CD4-positive, alpha-beta T cell (primary cell): ENCODE measurements at regions not wholly inside any gene's neighbourhood (a gene's known extent, or its start where the extent isn't known, plus 50 kb on each side); places are given as distances from the start of the nearest gene placed in this dataset.

ENCODE experiments used
- ATAC-seq: fragments of 200-7000 bp; cut with Tn5 transposase; one replicate; pipeline ENCODE4 v1.10.0; 2022; ENCODE audit warnings: mild to moderate bottlenecking; ENCODE audit not compliant: poor library complexity
- CTCF ChIA-PET: fragments of 350-600 bp; sonication (Branson Sonifier 250); formaldehyde crosslinking; loops from one replicate; lab custom pipeline; 2021; ENCODE audit warnings: antibody characterized with exemption, inconsistent platforms; lab: Charles Lee
- POLR2A ChIA-PET: fragments of 350-600 bp; sonication (Branson Sonifier 250); formaldehyde crosslinking; loops from one replicate; lab custom pipeline; 2021; ENCODE audit warnings: antibody characterized with exemption, inconsistent platforms; lab: Charles Lee
- DNase-seq, 14 experiments: peaks; one replicate each; pipeline ENCODE4 v3.0.0-alpha.2; 2013 to 2020; ENCODE audit warnings: mixed read lengths in 2 of 14
- H3K27ac ChIP-seq, 2 donors: one replicate each; pipeline versions ENCODE4 v1.5.1 to v1.7.0; 2013; ENCODE audit warnings: low read length in 2 of 2, low read depth in 1 of 2, mild to moderate bottlenecking in 1 of 2
- H3K27me3 ChIP-seq, 2 experiments: 1 replicate in 1 of 2; 2 replicates in 1 of 2; pipeline versions ENCODE4 v1.6.1 to v1.7.0; 2013; ENCODE audit warnings: low read length in 2 of 2, control low read depth in 1 of 2, mild to moderate bottlenecking in 1 of 2, moderate library complexity in 1 of 2; ENCODE audit not compliant: insufficient read depth in 2 of 2, control insufficient read depth in 1 of 2
- H3K36me3 ChIP-seq: one replicate; pipeline ENCODE4 v1.6.1; 2013; ENCODE audit warnings: low read length, control low read depth; ENCODE audit not compliant: insufficient read depth
- H3K4me1 ChIP-seq: one replicate; pipeline ENCODE4 v1.6.1; 2013; ENCODE audit warnings: low read length, control low read depth; ENCODE audit not compliant: insufficient read depth
- H3K4me3 ChIP-seq: one replicate; pipeline ENCODE4 v1.5.1; 2013; ENCODE audit warnings: mild to moderate bottlenecking, low read length, moderate library complexity
- H3K9me3 ChIP-seq, 2 experiments: 1 replicate in 1 of 2; 2 replicates in 1 of 2; pipeline versions ENCODE4 v1.6.1 to v1.7.0; 2013; ENCODE audit warnings: low read length in 2 of 2, mild to moderate bottlenecking in 2 of 2, control low read depth in 1 of 2, moderate library complexity in 1 of 2; ENCODE audit not compliant: control insufficient read depth in 1 of 2, insufficient read depth in 1 of 2
- H3K27ac Mint-ChIP-seq: one replicate; pipeline ENCODE4 v1.8.0; 2020; ENCODE audit warnings: mixed read lengths
- H3K27me3 Mint-ChIP-seq: one replicate; pipeline ENCODE4 v1.8.0; 2021; ENCODE audit warnings: mixed read lengths
- H3K36me3 Mint-ChIP-seq: one replicate; pipeline ENCODE4 v1.8.0; 2021; ENCODE audit warnings: low read depth, mixed read lengths
- H3K4me1 Mint-ChIP-seq: one replicate; pipeline ENCODE4 v1.8.0; 2021; ENCODE audit warnings: low read depth, mixed read lengths
- H3K4me3 Mint-ChIP-seq: one replicate; pipeline ENCODE4 v1.8.0; 2020; ENCODE audit warnings: mild to moderate bottlenecking, mixed read lengths
- H3K9me3 Mint-ChIP-seq: one replicate; pipeline ENCODE4 v1.8.0; 2020; ENCODE audit warnings: mixed read lengths
- CTCF ChIP-seq: fragments of 200-600 bp; IDR thresholded peaks from one replicate; pipeline ENCODE4 v1.8.0; 2022; ENCODE audit warnings: antibody characterized with exemption, mild to moderate bottlenecking
- intact Hi-C, 2 experiments: fragments of 100-400 bp; cut with DNase I in 1 of 2; cut with micrococcal nuclease in 1 of 2; formaldehyde crosslinking; loops; one replicate each; pipeline versions ENCODE4 v1.15.1 to v1.9.0; 2023 to 2025; cut with DNase I, micrococcal nuclease

GRCh38 chr5:96509721-96510350 lies 76.8 kb upstream of the PCSK1 start:
- Mint-ChIP-seq H3K4me1 (no peaks in the 10 kb centered on the region), H3K4me3 (no peak overlapping the region), H3K9me3 (no peaks in the 10 kb centered on the region), H3K27me3 (peaks cover 4% of the 10 kb centered on the region), H3K27ac (no peak overlapping the region), H3K36me3 (no peaks in the 10 kb centered on the region)
- ChIA-PET POLR2A (no interaction called here), CTCF (no interaction called here)
- no peak overlapping the region for H3K27ac ChIP-seq
- no peak for TF ChIP-seq CTCF
- intact Hi-C loops, result loop anchor here in 1 of 2 experiments (10.0 kb wide), 1 partner anchor 65 kb away; no protein-coding TSS in a partner anchor
- H3K4me1 ChIP-seq, result no peaks in the 10 kb centered on the region
- H3K36me3 ChIP-seq, result no peaks in the 10 kb centered on the region
- no peaks in the 10 kb centered on the region for H3K27me3 ChIP-seq
- DNase-seq (no peak), ATAC-seq (no peak)
- H3K9me3 ChIP-seq, result no peaks in the 10 kb centered on the region
- H3K4me3 ChIP-seq, result no peak overlapping the region

GRCh38 chr5:96516631-96517071 lies 83.6 kb upstream of the PCSK1 start:
- H3K4me1 Mint-ChIP-seq, result no peaks in the 10 kb centered on the region
- Histone ChIP-seq H3K27me3 (no peaks in the 10 kb centered on the region), H3K36me3 (no peaks in the 10 kb centered on the region), H3K4me1 (no peaks in the 10 kb centered on the region), H3K4me3 (no peak overlapping the region), H3K9me3 (no peaks in the 10 kb centered on the region), H3K27ac (no peak overlapping the region)
- no peak overlapping the region for H3K4me3 Mint-ChIP-seq
- CTCF ChIA-PET, result no interaction called here
- DNase-seq (no peak), ATAC-seq (no peak)
- TF ChIP-seq CTCF, result no peak
- H3K9me3 Mint-ChIP-seq, result no peaks in the 10 kb centered on the region
- H3K27me3 Mint-ChIP-seq, result peaks cover 26% of the 10 kb centered on the region
- POLR2A ChIA-PET, result no interaction called here
- no peak overlapping the region for H3K27ac Mint-ChIP-seq
- H3K36me3 Mint-ChIP-seq, result no peaks in the 10 kb centered on the region
- intact Hi-C loops, result loop anchor here in 1 of 2 experiments (10.0 kb wide), 1 partner anchor 58 kb away; no protein-coding TSS in a partner anchor

GRCh38 chr5:96517295-96517694 lies 84.2 kb upstream of the PCSK1 start:
- Histone ChIP-seq H3K4me3 (no peak overlapping the region), H3K9me3 (no peaks in the 10 kb centered on the region), H3K4me1 (no peaks in the 10 kb centered on the region), H3K27me3 (no peaks in the 10 kb centered on the region), H3K27ac (no peak overlapping the region), H3K36me3 (no peaks in the 10 kb centered on the region)
- Mint-ChIP-seq H3K4me3 (no peak overlapping the region), H3K27ac (no peak overlapping the region), H3K9me3 (no peaks in the 10 kb centered on the region), H3K36me3 (no peaks in the 10 kb centered on the region), H3K27me3 (peaks cover 27% of the 10 kb centered on the region), H3K4me1 (no peaks in the 10 kb centered on the region)
- ChIA-PET POLR2A (no interaction called here), CTCF (interaction anchor here (1.1 to 1.3 kb wide), 2 partner anchors 11 to 134 kb away, joined by 3 read pairs; no protein-coding TSS in a partner anchor)
- ATAC-seq (no peak), DNase-seq (no peak)
- no peak for TF ChIP-seq CTCF
- intact Hi-C loops, result loop anchor here in 1 of 2 experiments (10.0 kb wide), 1 partner anchor 58 kb away; no protein-coding TSS in a partner anchor
